ENCODE measurements at regions not wholly inside any gene's neighbourhood (a gene's known extent, or its start where the extent isn't known, plus 50 kb on each side); places are given as distances from the start of the nearest gene placed in this dataset.

DNA sequence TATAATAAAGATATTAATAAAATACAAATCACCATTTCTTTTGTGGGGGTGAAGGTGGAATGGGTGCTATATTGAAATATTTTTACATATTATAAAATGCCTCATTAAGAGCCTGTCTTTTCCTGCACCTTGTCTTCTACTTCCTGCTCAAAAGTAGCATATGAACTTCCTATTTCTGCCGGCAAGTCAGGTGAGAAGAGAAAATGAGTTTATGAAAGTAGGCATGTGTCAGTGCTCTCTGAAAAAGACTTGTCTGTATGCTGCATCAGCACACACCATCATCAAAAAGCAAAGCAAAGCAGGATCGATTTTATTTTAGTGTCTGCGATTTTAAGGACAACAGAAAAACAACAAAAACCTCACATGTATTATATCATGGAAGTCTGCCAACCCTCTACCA is 114.2 kb downstream of the RAP2A start:
- TF ChIP-seq, protein P1, sequence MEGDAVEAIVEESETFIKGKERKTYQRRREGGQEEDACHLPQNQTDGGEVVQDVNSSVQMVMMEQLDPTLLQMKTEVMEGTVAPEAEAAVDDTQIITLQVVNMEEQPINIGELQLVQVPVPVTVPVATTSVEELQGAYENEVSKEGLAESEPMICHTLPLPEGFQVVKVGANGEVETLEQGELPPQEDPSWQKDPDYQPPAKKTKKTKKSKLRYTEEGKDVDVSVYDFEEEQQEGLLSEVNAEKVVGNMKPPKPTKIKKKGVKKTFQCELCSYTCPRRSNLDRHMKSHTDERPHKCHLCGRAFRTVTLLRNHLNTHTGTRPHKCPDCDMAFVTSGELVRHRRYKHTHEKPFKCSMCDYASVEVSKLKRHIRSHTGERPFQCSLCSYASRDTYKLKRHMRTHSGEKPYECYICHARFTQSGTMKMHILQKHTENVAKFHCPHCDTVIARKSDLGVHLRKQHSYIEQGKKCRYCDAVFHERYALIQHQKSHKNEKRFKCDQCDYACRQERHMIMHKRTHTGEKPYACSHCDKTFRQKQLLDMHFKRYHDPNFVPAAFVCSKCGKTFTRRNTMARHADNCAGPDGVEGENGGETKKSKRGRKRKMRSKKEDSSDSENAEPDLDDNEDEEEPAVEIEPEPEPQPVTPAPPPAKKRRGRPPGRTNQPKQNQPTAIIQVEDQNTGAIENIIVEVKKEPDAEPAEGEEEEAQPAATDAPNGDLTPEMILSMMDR (conservative IDR thresholded peaks at IDR 0.05): no peak
- no peak for TF ChIP-seq ZFX (IDR thresholded peaks at IDR 0.05)
